HG03039 (cell line): ENCODE measurements at regions not wholly inside any gene's neighbourhood (a gene's known extent, or its start where the extent isn't known, plus 50 kb on each side); places are given as distances from the start of the nearest gene placed in this dataset.
"Not testable (repeated sequence)": the region's sequence is repeated elsewhere in the genome, so short reads cannot be mapped to it uniquely, and the experiment has no call there.

ENCODE experiments used
- ATAC-seq: cut with Tn5 transposase; IDR thresholded peaks from one replicate; pipeline ENCODE4 v1.9.1; 2021; ENCODE audit warnings: mild to moderate bottlenecking, moderate library complexity; ENCODE audit not compliant: unreplicated experiment

DNA sequence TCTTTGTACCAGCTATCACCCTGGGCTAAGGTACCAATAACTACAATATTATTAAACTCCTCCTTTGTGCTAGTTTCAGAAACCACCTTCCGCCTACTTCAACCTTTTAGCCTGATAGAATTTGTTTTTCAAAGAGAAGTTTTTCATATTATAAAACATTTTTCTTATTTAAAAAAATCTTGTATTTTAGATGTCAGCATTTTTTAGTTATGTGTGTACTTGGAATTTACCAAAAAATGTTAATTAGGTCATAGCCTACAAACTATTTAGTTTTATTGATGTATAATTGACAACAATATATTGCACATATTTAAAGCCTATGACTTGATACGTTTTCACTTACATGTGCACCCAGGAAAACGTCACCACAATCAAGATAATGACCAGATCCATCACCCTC, 1097.6 kb downstream of the JRKL start:
- no peak for ATAC-seq

DNA sequence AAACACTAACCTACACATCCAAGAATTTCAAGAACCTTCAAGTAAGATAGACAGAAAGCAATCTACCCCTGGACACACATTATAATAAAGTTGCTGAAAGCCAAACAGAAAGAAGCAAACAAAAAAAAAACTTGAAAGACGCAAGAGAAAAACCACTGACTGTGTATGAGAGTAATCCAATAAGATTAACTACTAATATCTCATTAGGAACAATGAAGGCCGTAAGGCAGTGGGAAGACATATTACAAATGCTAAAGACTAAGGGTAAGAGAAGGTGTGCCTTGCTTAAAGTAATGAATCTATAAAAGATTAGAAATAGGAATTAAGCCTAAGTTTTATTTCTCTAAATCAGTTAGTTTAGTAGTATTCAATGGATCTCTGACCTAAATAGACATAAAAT, 1109.1 kb downstream of the JRKL start:
- ATAC-seq: no peak

DNA sequence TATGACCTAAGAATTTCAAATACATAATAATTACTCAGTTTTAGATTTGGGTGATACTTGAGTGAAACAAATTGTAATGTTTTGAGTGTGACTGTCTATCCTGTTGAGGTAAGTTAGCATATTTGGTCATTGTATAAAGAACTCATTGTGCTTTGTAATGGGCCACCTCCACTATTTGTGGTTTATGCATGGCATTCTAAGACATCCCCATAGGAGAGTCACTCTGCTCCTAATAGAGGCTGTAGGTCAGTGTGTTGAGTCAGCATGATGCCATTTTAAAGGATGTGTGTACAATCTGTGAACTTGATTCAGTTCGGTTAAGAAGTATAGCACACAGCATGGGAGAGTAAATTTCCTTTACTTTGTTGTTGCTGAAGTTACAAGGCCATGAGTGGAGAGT, 1112.4 kb downstream of the JRKL start:
- no peak for ATAC-seq

DNA sequence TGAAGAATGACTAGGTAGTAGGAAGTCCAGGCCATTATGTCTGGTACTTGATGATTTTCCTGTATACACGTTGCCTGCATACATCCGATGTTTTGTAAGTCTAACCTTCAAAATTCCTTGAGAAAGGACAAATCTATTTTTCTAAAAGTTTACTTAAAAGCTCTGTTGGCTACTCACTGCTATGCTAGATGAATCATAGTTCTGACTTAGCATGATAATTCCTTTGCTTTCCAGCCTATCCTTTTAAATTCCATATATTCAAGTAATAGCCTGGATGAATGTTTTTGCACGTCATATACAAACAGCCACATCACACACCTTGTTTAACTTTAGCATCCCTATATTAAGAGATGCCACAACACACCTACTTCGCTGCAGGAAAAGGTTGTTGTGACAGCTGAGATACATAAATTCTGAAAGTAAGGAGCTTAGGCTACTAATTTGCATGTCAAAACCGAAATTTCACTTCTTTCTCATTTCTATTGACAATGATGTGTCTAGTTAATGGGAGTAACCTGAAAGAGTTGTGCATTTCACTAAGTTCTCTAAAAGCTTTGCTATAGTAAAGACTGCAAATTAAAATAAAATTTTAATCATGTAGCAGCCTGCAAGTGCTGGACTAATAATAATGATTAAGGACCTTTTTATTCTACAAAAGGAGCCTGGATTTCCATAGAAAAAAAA, 1116.4 kb downstream of the JRKL start:
- ATAC-seq: no peak

DNA sequence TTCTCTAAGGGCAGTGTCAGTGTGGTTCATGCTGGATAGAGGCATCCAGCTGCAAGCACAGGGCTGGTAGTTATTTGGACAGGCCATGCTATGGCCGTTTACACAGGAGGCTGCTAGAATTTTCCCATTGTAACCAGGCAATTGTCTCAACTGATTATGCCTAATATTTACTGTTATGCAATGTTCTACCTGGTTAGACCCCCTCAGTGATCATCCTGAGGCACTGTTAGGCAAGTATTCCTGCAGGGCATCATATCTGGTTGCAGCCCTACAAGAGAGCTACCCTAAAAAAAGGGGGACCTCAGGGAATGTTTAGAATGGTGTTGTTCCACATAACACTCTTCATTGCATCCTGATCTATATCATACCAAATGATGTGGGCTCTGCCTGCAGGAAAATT, 1124.6 kb downstream of the JRKL start:
- ATAC-seq: no peak

DNA sequence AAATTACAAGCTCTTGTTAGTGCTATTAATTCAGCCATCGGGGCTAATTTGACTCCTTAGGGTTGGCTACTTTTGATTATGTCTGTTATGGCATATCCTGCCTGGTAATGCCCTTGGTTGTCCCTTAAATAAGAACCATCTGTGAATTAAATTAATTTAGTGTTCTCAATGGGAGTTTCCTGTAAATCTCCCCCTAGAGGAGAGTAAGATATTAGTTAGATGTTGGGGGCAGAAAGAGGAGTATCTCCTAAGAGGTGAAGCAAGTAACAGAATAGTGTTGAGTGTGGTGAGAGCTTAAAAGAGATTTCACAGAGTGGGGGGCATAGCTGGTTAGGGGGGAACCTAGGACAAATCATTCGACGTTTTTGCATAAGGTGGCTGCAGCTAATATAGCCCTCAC, 1126.9 kb downstream of the JRKL start:
- ATAC-seq: no peak

DNA sequence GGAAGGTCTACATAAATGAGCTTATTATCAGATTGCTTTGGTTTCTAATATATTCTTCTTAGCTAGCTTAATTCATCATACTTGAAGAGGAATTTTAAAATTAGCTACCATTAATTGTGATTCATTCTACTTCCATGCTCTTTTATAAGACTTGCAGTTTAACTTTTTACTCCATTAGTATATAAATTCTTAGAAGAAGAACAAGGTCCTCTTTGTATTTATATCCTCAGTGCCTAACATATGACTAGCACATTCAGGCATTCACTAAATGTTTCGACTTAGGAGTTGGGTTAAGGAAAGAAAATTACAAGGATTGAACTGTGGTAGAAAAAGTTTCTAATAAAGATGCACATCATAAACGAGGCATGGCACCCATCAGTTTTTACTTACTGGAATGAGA, 1135.5 kb downstream of the JRKL start:
- ATAC-seq: no peak

DNA sequence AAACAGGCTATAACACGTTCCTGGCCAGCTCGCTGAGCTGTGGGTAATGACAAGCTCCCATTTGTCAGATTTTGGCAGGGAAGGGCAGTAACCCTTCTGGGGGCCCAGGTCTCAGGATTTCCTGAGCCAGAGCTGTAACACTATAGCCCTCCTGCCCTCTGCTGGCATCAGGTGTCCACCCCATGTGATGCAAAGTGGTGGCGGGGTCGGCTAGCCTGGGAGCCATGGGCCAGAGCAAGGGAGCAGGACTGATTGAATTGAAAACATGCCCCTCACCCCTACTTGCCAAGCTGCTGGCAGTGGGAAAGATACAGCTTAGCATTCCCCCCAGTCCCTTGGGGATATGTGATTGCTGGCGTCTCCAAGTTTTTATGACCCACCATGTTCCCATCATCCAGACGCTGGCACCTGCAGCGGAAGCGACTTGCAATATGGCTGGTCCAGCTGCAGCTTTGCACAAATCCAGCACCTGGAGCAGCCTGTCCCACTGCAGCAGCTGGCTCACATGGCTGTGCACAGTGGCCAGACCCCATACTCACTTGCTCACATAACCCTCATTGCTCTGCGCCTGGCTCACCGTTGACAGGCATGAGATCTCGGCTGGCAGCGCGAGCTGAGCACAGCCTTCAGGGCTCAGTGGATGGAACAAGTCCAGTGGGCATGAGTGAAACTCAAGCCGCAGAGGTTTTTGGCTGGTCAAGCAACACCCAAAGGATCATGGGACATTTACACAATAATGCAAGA, 1147.8 kb downstream of the JRKL start:
- ATAC-seq: no peak

DNA sequence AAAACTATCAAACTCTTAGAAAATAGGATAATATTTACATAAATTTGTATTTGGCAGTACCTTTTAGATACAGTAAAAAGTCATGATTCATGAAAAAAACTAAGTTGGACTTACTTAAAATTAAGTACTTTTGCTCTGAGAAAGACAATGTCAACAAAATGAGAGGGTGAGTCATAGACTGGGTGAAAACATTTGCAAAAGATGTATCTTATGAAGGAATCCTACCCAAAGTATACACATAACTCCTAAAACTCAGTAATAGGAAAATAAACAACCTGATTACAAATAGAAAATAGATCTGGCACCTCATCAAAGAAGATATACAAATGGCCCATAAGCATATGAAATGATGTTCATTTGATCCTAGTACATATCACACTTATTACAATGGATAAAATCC, 1154.6 kb downstream of the JRKL start:
- no peak for ATAC-seq

DNA sequence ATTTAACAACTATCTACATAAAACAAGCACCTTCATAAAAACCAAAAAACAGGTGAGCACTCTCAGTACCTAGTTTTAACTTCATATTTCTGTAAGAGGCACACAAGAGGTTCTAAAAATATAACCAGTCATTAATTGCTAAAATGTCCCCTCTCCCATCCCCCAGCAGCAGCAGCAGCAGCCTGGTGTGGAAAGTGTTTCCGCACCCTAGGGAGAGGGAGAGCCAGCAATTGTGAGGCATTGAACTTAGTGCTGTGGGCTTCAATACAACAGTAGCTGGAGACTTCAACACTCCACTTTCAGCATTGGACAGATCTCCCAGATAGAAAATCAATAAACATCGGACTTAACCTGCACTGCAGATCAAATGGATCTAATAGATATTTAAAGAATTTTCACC, 1158.5 kb downstream of the JRKL start:
- no peak for ATAC-seq

DNA sequence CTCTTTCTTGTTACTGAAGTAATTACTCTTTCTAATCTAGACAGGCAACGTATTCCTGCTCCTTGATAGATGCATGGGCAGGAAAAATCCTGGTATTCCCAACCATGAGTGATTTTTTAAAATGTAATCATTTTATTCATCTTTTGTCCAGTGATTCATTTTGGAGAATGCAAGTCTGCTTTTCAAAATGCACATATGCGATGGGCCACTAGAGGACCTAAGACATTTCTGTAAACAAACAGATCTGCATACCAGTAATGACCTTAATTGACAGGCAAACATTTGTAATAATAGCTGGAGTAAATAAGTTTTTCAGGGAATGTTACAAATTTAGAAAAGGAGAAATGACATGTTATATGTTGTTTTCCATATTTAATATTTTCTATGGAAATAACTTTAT, 1167.6 kb downstream of the JRKL start:
- no peak for ATAC-seq

DNA sequence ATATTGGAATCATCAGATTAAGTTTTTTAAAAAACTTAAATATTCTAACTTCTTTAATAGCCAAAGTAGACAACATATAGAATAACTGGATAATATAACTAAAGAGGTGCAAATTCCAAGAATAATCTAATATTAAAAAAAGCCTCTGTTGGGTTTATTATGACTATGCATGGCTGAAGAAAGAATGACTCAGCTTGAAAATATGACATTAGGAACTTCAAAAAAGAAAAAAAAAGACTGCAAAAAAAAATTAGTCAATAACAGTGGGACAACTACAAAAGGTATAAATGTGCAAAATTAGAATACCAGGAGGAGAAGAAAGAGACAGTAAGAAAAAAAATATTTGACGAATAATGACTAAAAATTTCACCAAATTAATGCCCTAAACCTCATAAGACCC, 1178.0 kb downstream of the JRKL start:
- ATAC-seq: no peak

DNA sequence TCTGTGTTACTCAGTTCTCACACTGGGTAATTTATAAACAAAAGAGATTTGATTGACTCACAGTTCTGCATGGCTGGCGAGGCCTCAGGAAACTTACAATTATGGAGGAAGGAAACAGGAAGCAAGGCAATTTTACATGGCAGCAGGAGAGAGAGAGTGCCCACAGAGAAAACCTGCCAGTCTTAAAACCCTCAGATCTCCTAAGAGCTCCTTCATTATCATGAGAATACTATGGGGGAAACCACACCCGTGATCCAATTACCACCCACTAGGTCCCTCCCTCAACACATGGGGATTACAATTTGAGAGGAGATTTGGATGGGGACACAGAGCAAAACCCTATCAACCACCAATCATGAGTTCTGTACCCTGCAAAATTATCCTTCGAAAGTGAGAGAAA, 1180.8 kb downstream of the JRKL start:
- ATAC-seq: no peak

DNA sequence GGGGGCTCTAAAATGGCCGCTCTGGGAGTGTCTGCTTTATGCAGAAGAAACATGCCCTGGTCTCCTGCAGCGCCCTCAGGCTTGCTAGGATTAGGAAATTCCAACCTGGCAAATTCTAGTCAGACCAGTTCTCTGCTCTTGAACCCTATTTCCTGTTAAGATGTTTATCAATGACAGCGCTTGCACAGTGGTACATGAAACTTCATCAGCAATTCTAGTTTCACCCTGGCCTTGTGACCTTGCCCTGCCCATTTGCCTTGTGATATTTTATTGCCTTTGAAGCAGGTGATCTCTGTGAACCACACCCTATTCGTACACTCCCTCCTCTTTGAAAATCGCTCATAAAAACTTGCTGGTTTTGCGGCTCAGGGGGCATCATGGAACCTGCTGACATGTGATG, 1184.0 kb downstream of the JRKL start:
- ATAC-seq: not testable (repeated sequence)

DNA sequence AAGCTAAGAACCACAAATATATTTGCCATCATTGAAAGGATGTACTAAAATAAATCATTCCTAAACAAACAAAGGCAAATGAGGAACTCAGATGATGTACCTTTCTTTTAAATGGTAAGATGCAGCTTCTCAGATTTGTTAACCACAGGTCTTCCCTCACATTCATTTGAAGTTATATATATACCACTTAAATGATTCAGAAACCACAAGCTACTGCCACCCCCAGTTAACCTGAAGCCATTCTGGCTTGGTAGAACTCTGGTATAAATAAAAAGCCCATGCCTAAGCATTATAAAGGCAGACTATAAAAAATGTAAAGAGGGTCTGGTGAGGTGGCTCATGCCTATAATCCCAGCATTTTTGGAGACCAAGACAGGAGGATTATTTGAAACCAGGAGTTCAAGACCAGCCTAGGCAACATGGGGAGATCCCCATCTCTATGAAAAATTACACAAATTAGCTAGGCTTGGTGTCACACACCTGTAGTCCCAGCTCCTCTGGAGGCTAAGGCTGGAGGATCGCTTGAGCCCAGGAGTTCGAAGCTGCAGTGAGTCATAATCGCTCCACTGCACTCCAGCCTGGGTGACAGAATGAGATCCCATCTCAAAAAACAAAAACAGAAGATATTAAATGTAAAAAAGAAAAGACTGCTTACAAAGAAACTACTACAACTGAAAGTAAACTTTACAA, 1185.3 kb downstream of the JRKL start:
- no peak for ATAC-seq

DNA sequence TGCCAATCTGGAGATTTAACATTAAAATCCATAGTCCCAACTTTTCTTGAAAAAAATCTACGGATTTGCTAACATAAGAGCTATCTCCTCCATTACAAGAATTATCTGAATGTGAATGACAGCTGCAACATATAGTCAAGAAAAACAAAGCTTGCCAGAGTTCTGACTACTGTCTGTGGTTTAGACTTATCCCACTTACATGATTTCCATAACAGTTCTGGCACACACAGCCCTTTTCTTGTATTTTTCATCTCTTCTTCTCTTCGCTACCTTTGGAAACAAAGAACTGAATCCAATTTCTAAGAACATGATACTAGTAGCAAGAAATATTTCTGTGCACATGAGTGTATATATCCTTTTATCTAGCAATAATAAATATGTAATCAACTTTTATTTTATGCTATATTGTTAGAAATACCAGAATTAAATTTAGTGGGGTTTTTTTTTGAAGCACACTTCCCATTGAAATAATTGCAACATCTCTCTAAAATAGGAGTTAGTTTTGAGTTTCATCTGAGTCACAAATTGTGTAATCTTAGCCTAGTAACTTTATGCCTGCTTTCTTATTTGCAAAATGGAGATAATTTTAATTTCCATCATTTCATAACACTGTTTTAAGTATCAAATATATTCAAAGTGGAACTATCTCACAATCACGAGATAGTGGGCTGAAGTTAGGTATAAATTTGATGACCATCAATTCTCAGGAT, 1217.6 kb downstream of the JRKL start:
- ATAC-seq: no peak

DNA sequence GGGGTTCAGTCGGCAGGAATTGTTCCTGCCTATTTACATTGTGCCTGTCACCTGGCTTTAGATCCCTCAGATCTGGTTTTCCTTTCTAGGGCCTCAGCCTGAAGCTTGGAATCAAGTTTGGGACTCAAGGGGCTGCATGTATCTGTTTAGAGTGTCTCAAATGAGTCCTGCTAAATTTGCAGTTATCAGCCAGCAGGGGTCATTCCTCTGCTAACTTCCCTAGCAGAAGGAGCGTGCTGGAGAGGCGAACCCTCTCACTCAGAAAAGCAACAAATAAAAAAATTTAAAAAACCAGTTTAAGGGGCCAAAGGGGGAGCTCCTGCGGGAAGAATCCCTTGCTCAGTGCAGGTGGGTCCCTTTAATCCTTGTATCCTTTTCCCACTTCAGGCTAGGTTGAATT, 1220.2 kb downstream of the JRKL start:
- no peak for ATAC-seq

DNA sequence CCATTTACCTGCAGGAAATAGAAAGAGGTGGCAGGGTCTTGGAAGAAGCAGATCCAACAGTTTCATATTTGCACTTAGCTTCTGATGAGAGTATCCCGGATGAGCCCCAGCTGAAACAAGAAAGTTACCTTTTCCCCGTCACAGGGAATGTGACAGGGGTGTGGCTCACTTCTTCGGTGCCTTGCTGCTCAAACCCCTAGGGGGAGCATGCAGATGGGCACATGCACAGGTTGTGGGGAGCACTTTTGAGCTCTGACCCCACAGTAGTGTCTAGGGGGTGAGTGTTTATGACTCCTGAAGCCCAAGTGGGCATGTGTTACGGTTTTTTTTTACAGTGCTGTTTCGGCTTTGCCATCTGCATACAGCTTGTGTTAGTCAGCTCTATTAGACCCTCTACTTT, 1221.0 kb downstream of the JRKL start:
- no peak for ATAC-seq

DNA sequence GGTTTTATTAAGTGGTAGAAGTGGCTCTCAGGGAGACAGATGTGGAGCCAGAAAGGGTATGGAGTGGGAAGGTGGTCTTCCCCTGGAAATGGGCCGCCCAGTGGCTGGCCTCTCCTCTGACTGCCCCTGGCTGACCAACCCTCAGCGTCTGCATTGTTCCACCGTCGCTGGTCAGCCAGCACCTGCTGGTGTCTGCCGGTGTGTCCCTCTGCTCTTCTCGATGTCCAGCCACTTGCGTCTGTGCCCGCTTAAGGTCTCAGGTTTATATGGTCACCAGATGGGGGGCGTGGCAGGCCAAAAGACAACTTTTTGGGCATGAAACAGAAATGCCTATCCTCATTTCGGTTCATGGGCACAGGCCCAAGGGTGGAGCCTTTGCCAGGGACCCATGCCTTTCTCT, 1221.5 kb downstream of the JRKL start:
- ATAC-seq: no peak

DNA sequence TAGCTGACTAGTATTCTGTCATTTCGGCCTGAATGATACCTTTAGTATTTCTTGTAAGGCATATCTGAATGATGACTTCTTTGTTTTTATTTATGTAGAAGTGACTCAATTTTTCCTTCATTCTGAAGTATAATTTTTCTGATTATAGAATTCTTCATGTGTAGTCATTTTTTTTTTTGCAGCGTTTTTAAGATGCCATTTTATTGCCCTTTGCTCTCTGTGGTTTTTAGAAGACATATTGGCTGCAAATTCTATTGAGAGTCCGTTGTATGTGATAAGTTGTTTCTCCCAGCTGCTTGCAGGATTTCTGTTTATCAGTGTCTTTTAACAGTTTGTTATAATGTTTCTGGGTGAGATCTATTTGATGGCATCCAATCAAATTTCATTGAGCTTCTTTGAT, 1224.8 kb downstream of the JRKL start:
- no peak for ATAC-seq

DNA sequence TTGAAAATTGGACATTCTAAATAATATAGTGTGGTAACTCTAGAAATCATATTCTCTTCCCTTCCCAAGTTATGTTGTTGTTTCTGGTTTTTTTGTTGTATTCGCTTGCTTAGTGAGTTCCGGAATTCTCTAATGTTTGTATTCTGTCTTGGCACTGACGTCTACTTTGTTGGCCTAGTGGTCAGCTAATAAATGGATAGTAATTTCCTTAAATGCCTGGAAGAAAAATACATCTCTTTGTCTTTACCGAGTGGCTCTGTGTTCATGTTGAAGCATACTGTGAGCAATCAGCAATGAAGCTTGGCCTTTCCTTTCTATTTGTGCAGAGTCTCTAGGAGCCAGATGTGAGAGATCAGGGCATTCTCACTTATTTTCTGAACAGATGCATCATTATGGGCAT, 1225.7 kb downstream of the JRKL start:
- no peak for ATAC-seq

DNA sequence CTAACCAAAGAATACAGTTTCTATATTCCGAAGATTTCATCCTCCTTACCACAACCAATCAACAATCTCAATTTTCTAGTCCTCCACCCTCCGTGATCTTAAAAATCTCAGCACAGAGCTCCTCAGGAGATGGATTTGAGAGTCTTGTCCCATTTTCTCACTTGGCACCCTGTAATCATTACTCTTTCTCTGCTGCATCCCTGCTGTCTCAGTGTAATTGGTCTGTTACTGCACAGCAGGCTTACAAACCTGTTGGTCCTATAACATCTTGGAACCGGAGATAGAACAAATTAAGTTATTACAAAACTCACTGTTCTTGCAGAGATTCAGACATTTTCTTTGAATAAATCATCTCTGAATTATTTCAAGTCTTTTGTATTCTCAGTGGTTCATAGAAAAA, 1227.2 kb downstream of the JRKL start:
- no peak for ATAC-seq
